ENCODE measurements at regions not wholly inside any gene's neighbourhood (a gene's known extent, or its start where the extent isn't known, plus 50 kb on each side); places are given as distances from the start of the nearest gene placed in this dataset.

- Histone ChIP-seq H3K4me1 (no peaks in the 10 kb centered on the region), H3K27me3 (no peaks in the 10 kb centered on the region), H3K36me3 (no peaks in the 10 kb centered on the region), H3K9me3 (no peaks in the 10 kb centered on the region), H3K4me3 (no peak overlapping the region), H3K27ac (no peak overlapping the region)
- no peak for DNase-seq
- no peak for ATAC-seq
- TF ChIP-seq, protein P1, sequence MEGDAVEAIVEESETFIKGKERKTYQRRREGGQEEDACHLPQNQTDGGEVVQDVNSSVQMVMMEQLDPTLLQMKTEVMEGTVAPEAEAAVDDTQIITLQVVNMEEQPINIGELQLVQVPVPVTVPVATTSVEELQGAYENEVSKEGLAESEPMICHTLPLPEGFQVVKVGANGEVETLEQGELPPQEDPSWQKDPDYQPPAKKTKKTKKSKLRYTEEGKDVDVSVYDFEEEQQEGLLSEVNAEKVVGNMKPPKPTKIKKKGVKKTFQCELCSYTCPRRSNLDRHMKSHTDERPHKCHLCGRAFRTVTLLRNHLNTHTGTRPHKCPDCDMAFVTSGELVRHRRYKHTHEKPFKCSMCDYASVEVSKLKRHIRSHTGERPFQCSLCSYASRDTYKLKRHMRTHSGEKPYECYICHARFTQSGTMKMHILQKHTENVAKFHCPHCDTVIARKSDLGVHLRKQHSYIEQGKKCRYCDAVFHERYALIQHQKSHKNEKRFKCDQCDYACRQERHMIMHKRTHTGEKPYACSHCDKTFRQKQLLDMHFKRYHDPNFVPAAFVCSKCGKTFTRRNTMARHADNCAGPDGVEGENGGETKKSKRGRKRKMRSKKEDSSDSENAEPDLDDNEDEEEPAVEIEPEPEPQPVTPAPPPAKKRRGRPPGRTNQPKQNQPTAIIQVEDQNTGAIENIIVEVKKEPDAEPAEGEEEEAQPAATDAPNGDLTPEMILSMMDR (IDR thresholded peaks at IDR 0.05): no peak
- intact Hi-C loops (cut with DNase I): no loop called here
Measured at GRCh38 chr20:6184086-6184485, 61.3 kb upstream of the FERMT1 start.

- Histone ChIP-seq H3K27me3 (no peaks in the 10 kb centered on the region), H3K9me3 (no peaks in the 10 kb centered on the region), H3K36me3 (no peaks in the 10 kb centered on the region), H3K27ac (no peak overlapping the region), H3K4me3 (no peak overlapping the region), H3K4me1 (no peaks in the 10 kb centered on the region)
- TF ChIP-seq, protein P1 (IDR thresholded peaks at IDR 0.05): no peak
- DNase-seq (no peak), ATAC-seq (no peak)
- intact Hi-C loops (cut with DNase I): no loop called here
Measured at GRCh38 chr20:6180531-6180930, 57.7 kb upstream of the FERMT1 start.

- TF ChIP-seq, protein P1 (IDR thresholded peaks at IDR 0.05): peak; percentile 36
- Histone ChIP-seq H3K27ac (no peak overlapping the region), H3K27me3 (no peaks in the 10 kb centered on the region), H3K36me3 (no peaks in the 10 kb centered on the region), H3K9me3 (no peaks in the 10 kb centered on the region), H3K4me3 (no peak overlapping the region), H3K4me1 (no peaks in the 10 kb centered on the region)
- intact Hi-C loops (cut with DNase I): no loop called here
- DNase-seq: no peak
- no peak for ATAC-seq
Measured at GRCh38 chr20:6178537-6178936, 55.7 kb upstream of the FERMT1 start.

DNA sequence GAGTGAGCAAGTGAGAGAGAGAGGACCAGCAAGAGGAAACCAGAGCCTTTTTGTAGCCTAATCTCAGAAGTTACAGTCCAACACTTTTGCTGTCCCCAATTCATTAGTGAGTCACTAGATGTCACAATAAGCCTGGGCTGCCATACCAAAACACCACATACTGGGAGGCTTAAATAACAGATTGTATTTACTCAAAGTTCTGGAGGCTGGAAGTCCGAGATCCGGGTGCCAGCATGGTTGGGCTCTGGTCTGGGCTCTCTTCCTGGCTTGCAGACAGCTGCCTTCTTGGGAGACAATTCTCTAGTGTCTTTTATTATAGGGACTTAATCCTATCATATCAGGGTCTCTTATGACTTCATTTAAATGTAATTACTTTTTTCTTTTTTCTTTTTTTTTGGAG is 50.7 kb upstream of the FERMT1 start:
- DNase-seq: no peak
- no peak overlapping the region for H3K4me3 ChIP-seq
- intact Hi-C loops (cut with DNase I): no loop called here
- no peak overlapping the region for H3K27ac ChIP-seq
- no peaks in the 10 kb centered on the region for H3K36me3 ChIP-seq
- ATAC-seq: no peak
- TF ChIP-seq, protein P1 (IDR thresholded peaks at IDR 0.05): no peak
- H3K9me3 ChIP-seq: no peaks in the 10 kb centered on the region
- no peaks in the 10 kb centered on the region for H3K4me1 ChIP-seq
- H3K27me3 ChIP-seq: no peaks in the 10 kb centered on the region

All from upper lobe of right lung (tissue), 1 donor.